ENCODE measurements at regions not wholly inside any gene's neighbourhood (a gene's known extent, or its start where the extent isn't known, plus 50 kb on each side); places are given as distances from the start of the nearest gene placed in this dataset.

DNA sequence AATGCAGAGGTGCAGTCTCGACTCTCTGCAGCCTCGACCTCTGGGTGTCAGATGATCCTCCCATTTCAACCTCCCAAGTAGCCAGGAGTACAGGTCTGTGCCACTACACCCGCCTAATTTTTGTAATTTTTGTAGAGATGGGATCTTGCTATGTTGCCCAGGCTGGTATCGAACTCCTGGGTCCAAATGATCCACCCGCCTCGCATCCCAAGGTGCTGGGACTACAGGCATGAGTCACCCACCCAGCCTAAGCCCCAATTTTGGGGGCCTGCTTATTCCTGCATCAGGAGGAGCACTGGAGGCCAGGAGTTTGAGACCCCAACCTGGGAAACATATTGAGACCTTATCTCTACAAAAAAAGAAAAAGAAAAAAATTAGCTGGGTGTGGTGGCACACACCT lies 80.1 kb upstream of the ADGRE5 start:
- no peak for TF ChIP-seq POLR2A (IDR thresholded peaks at IDR 0.05; ENCODE audit: low read length)
- TF ChIP-seq GATA1 (IDR thresholded peaks at IDR 0.05; ENCODE audit: low read depth, low read length): no peak
